Osteocyte (in vitro differentiated cells): ENCODE measurements at regions not wholly inside any gene's neighbourhood (a gene's known extent, or its start where the extent isn't known, plus 50 kb on each side); places are given as distances from the start of the nearest gene placed in this dataset.

ENCODE experiments used
- DNase-seq: peaks from one replicate; pipeline ENCODE4 v3.0.0; 2021; ENCODE audit warnings: mixed read lengths; ENCODE audit not compliant: unreplicated experiment; ENCODE audit errors: extremely low spot score
- H3K27ac Mint-ChIP-seq: one replicate; pipeline ENCODE4 v1.8.0; 2021; ENCODE audit warnings: mild to moderate bottlenecking, mixed read lengths; ENCODE audit not compliant: unreplicated experiment
- H3K27me3 Mint-ChIP-seq: one replicate; pipeline ENCODE4 v1.8.0; 2021; ENCODE audit warnings: mixed read lengths; ENCODE audit not compliant: unreplicated experiment
- H3K36me3 Mint-ChIP-seq: one replicate; pipeline ENCODE4 v1.8.0; 2021; ENCODE audit warnings: mixed read lengths; ENCODE audit not compliant: unreplicated experiment
- H3K4me1 Mint-ChIP-seq: one replicate; pipeline ENCODE4 v1.8.0; 2021; ENCODE audit warnings: mixed read lengths; ENCODE audit not compliant: unreplicated experiment
- H3K4me3 Mint-ChIP-seq: one replicate; pipeline ENCODE4 v1.8.0; 2021; ENCODE audit warnings: mild to moderate bottlenecking, moderate library complexity, mixed read lengths; ENCODE audit not compliant: unreplicated experiment
- H3K9me3 Mint-ChIP-seq: one replicate; pipeline ENCODE4 v1.8.0; 2021; ENCODE audit warnings: mixed read lengths; ENCODE audit not compliant: unreplicated experiment
- TF ChIP-seq, protein P1 (sequence below): fragments of 200-600 bp; sonication (generic); IDR thresholded peaks from 2 replicates; pipeline ENCODE4 v1.5.0; 2021; ENCODE audit warnings: antibody characterized with exemption, mild to moderate bottlenecking, moderate library complexity

- Mint-ChIP-seq H3K4me3 (no peak overlapping the region), H3K36me3 (no peaks in the 10 kb centered on the region), H3K9me3 (peaks cover 24% of the 10 kb centered on the region), H3K4me1 (no peaks in the 10 kb centered on the region), H3K27me3 (peaks cover 15% of the 10 kb centered on the region), H3K27ac (no peak overlapping the region)
- DNase-seq = no peak
- TF ChIP-seq, protein P1, sequence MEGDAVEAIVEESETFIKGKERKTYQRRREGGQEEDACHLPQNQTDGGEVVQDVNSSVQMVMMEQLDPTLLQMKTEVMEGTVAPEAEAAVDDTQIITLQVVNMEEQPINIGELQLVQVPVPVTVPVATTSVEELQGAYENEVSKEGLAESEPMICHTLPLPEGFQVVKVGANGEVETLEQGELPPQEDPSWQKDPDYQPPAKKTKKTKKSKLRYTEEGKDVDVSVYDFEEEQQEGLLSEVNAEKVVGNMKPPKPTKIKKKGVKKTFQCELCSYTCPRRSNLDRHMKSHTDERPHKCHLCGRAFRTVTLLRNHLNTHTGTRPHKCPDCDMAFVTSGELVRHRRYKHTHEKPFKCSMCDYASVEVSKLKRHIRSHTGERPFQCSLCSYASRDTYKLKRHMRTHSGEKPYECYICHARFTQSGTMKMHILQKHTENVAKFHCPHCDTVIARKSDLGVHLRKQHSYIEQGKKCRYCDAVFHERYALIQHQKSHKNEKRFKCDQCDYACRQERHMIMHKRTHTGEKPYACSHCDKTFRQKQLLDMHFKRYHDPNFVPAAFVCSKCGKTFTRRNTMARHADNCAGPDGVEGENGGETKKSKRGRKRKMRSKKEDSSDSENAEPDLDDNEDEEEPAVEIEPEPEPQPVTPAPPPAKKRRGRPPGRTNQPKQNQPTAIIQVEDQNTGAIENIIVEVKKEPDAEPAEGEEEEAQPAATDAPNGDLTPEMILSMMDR = no peak
Measured at GRCh38 chr5:42929871-42930270, 110.2 kb downstream of the ANXA2R start.

DNA sequence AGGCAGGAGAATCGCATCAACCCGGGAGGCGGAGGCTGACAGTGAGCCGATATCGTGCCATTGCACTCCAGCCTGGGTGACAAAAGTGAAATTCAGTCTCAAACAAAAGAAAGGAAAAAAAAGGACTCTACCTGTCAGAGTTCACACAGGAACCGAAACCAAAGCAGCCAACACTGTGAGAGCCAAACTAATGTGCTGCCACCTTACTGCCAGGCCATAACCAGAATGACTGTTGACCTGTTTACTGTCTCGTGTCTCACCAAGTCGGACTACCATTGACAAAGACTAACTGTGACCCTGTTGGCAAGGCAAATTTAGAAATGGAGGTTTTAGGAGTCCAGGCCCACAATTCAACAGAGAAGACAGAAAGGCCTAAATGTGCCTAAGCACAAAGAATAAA, 112.4 kb downstream of the ANXA2R start:
- Mint-ChIP-seq H3K27me3 (peaks cover under 1% of the 10 kb centered on the region), H3K9me3 (peaks cover 5% of the 10 kb centered on the region), H3K4me1 (no peaks in the 10 kb centered on the region), H3K27ac (no peak overlapping the region), H3K4me3 (no peak overlapping the region), H3K36me3 (no peaks in the 10 kb centered on the region)
- TF ChIP-seq, protein P1 = no peak
- DNase-seq = no peak

DNA sequence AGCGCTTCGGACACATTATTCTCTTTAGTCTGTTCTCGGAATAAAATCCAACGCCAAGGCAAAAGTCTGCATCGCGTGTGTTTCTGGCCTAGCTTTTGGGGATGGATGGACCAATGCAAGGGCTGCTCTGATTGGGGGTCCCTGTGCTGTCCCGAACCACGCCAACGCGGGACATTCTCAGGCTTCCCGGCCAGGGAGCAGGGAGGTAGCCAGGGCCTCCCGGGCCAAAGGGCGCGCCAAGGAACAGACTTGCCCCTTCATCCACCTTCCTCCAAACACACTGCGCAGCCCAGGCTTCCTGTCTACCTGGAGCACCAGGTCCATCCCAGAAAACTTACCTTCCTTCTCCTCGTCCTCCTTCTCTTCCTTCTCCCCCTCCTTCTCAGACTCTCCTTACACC, 113.0 kb upstream of the SELENOP start:
- Mint-ChIP-seq H3K27ac (no peak overlapping the region), H3K4me3 (no peak overlapping the region), H3K9me3 (no peaks in the 10 kb centered on the region), H3K27me3 (no peaks in the 10 kb centered on the region), H3K36me3 (no peaks in the 10 kb centered on the region), H3K4me1 (no peaks in the 10 kb centered on the region)
- DNase-seq = no peak
- TF ChIP-seq, protein P1 = no peak

DNA sequence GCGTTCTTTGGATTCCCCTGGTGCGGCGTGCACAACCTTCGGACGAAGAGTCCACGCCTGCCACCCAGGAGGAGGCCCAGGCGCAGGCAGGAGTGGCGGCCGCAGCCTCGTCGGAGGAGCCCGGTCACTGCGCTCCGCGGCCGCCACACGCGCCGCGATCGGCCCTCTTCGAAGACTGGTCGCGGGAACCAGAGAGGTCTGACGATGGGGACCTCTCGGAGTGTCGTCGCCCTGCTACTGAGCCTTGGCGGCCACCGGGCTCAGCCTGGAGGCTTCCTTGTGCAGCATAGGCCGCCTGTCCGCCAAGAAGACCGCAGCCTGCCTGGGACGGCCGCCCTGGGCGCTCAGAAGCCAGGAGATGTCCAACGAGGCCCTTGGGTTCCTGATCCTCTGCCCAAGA, 112.5 kb upstream of the SELENOP start:
- DNase-seq = no peak
- no peaks in the 10 kb centered on the region for H3K4me1 Mint-ChIP-seq
- TF ChIP-seq, protein P1 = no peak
- no peak overlapping the region for H3K27ac Mint-ChIP-seq
- no peaks in the 10 kb centered on the region for H3K9me3 Mint-ChIP-seq
- H3K36me3 Mint-ChIP-seq = no peaks in the 10 kb centered on the region
- no peak overlapping the region for H3K4me3 Mint-ChIP-seq
- no peaks in the 10 kb centered on the region for H3K27me3 Mint-ChIP-seq

GRCh38 chr5:42923710-42924109, 112.0 kb upstream of the SELENOP start:
- Mint-ChIP-seq H3K4me3 (no peak overlapping the region), H3K27ac (no peak overlapping the region), H3K27me3 (no peaks in the 10 kb centered on the region), H3K36me3 (no peaks in the 10 kb centered on the region), H3K9me3 (no peaks in the 10 kb centered on the region), H3K4me1 (no peaks in the 10 kb centered on the region)
- no peak for DNase-seq
- TF ChIP-seq, protein P1 = no peak
